ENCODE measurements at regions not wholly inside any gene's neighbourhood (a gene's known extent, or its start where the extent isn't known, plus 50 kb on each side); places are given as distances from the start of the nearest gene placed in this dataset.

DNA sequence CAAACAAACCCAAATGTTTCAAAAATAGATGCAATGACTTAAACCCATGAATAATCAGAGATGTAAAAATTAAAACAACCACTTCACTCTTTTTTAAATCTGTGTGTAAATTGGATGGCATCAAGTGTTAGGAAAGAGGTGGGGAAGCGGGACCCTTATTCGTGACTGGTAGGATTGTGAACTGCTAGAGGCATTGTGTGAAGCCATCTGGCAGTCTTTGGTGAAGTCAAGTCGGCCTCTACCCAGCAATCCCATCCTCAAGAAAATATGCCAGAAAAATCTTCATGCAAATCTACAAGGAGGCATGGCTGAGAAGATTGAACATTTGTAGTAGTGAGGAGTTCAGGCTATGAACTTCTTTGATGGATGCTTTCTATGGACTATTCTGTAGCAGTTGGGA is 114.6 kb upstream of the C11orf87 start:
- TF ChIP-seq, protein P1, sequence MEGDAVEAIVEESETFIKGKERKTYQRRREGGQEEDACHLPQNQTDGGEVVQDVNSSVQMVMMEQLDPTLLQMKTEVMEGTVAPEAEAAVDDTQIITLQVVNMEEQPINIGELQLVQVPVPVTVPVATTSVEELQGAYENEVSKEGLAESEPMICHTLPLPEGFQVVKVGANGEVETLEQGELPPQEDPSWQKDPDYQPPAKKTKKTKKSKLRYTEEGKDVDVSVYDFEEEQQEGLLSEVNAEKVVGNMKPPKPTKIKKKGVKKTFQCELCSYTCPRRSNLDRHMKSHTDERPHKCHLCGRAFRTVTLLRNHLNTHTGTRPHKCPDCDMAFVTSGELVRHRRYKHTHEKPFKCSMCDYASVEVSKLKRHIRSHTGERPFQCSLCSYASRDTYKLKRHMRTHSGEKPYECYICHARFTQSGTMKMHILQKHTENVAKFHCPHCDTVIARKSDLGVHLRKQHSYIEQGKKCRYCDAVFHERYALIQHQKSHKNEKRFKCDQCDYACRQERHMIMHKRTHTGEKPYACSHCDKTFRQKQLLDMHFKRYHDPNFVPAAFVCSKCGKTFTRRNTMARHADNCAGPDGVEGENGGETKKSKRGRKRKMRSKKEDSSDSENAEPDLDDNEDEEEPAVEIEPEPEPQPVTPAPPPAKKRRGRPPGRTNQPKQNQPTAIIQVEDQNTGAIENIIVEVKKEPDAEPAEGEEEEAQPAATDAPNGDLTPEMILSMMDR (conservative IDR thresholded peaks at IDR 0.05; ENCODE audit: low read length), result no peak
- TF ChIP-seq EZH2phosphoT487 (IDR thresholded peaks at IDR 0.05; ENCODE audit: borderline replicate concordance), result no peak
